ENCODE measurements at regions not wholly inside any gene's neighbourhood (a gene's known extent, or its start where the extent isn't known, plus 50 kb on each side); places are given as distances from the start of the nearest gene placed in this dataset.

DNA sequence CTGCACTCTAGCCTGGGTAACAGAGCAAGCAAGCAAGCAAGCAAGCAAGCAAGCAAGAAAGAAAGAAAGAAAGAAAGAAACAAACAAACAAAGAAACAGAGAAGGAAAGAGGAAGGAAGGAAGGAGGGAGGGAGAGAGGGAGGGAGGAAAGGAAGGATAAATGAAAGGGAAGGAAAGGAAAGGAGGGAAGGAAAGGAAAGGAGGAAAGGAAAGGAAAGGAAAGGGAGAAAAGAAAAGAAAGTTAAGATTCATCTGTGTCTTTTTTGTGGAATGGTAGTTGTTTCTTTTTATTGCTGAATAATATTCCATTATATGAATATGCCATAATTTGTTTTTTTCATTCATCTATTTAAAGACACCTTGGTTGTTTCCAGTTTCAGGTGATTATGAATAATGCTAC is 506.9 kb upstream of the NAALADL2 start:
- Mint-ChIP-seq H3K27me3 (ENCODE audit: unreplicated experiment) (no peaks in the 10 kb centered on the region), H3K4me1 (ENCODE audit: low read depth, unreplicated experiment) (no peaks in the 10 kb centered on the region), H3K9me3 (ENCODE audit: low read depth, unreplicated experiment) (peaks cover 7% of the 10 kb centered on the region), H3K36me3 (ENCODE audit: insufficient read depth, unreplicated experiment) (no peaks in the 10 kb centered on the region), H3K27ac (ENCODE audit: unreplicated experiment) (no peak overlapping the region), H3K4me3 (ENCODE audit: low read depth, unreplicated experiment) (no peak overlapping the region)
- TF ChIP-seq, protein P1, sequence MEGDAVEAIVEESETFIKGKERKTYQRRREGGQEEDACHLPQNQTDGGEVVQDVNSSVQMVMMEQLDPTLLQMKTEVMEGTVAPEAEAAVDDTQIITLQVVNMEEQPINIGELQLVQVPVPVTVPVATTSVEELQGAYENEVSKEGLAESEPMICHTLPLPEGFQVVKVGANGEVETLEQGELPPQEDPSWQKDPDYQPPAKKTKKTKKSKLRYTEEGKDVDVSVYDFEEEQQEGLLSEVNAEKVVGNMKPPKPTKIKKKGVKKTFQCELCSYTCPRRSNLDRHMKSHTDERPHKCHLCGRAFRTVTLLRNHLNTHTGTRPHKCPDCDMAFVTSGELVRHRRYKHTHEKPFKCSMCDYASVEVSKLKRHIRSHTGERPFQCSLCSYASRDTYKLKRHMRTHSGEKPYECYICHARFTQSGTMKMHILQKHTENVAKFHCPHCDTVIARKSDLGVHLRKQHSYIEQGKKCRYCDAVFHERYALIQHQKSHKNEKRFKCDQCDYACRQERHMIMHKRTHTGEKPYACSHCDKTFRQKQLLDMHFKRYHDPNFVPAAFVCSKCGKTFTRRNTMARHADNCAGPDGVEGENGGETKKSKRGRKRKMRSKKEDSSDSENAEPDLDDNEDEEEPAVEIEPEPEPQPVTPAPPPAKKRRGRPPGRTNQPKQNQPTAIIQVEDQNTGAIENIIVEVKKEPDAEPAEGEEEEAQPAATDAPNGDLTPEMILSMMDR (IDR thresholded peaks at IDR 0.05; ENCODE audit: unreplicated experiment), result no peak
- no TSS peak for BruUV-seq (replicated peaks)
- CTCF ChIA-PET, result no interaction called here
- DNase-seq, result no peak
- intact Hi-C loops (cut with micrococcal nuclease; ENCODE audit: unreplicated experiment), result no loop called here

DNA sequence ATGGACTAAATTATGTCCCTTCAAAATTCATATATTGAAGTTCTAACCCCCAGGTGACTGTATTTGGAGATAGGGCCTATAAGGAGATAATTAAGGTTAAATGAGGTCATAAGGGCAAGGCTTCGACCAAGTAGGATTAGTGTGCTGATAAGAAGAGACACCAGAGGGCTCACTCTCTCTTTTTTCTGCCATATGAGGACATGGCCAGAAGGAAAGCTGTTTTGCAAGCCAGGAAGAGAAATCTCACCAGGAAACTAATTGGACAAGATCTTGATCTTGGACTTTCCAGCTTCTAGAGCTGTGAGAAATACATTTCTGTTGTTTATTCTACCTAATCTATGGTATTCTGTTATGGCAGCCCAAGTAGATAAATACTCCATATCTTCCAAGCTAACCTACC is 503.6 kb upstream of the NAALADL2 start:
- Mint-ChIP-seq H3K27ac (ENCODE audit: unreplicated experiment) (no peak overlapping the region), H3K27me3 (ENCODE audit: unreplicated experiment) (no peaks in the 10 kb centered on the region), H3K9me3 (ENCODE audit: low read depth, unreplicated experiment) (peaks cover 2% of the 10 kb centered on the region), H3K4me3 (ENCODE audit: low read depth, unreplicated experiment) (no peak overlapping the region), H3K36me3 (ENCODE audit: insufficient read depth, unreplicated experiment) (no peaks in the 10 kb centered on the region), H3K4me1 (ENCODE audit: low read depth, unreplicated experiment) (no peaks in the 10 kb centered on the region)
- no TSS peak for BruUV-seq (replicated peaks)
- intact Hi-C loops (cut with micrococcal nuclease; ENCODE audit: unreplicated experiment), result loop anchor here (5.0 kb wide), 1 partner anchor 228 kb away; no protein-coding TSS in a partner anchor
- DNase-seq, result peak; percentile 23
- TF ChIP-seq, protein P1 (IDR thresholded peaks at IDR 0.05; ENCODE audit: unreplicated experiment), result peak; percentile 62
- CTCF ChIA-PET, result interaction anchor here (0.6 to 1.2 kb wide), 2 partner anchors 85 to 508 kb away, joined by 3 read pairs; no protein-coding TSS in a partner anchor

DNA sequence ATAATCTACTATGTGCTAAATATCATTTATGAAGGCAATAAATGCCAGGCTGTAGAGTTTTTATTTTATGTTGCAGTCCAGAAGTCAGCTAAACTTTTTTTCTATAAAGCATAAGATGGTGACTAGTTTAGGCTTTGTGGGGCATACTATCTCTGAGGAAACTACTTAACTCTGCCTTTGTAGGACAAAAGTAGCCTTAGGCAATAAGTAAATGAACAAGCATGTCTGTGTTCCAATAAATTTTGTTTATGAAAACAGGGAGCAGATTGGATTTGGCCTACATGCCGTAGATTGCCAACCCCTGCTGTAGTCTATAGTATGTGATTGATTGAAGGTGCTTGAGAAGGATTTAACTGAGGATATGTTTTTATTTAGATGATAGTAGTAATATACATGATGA is 502.5 kb upstream of the NAALADL2 start:
- TF ChIP-seq, protein P1 (IDR thresholded peaks at IDR 0.05; ENCODE audit: unreplicated experiment), result no peak
- no peak overlapping the region for H3K27ac Mint-ChIP-seq (ENCODE audit: unreplicated experiment)
- no peak overlapping the region for H3K4me3 Mint-ChIP-seq (ENCODE audit: low read depth, unreplicated experiment)
- no peaks in the 10 kb centered on the region for H3K27me3 Mint-ChIP-seq (ENCODE audit: unreplicated experiment)
- H3K36me3 Mint-ChIP-seq (ENCODE audit: insufficient read depth, unreplicated experiment), result no peaks in the 10 kb centered on the region
- no peaks in the 10 kb centered on the region for H3K9me3 Mint-ChIP-seq (ENCODE audit: low read depth, unreplicated experiment)
- intact Hi-C loops (cut with micrococcal nuclease; ENCODE audit: unreplicated experiment), result loop anchor here (5.0 kb wide), 1 partner anchor 229 kb away; no protein-coding TSS in a partner anchor
- DNase-seq, result no peak
- BruUV-seq (replicated peaks), result no TSS peak
- no peaks in the 10 kb centered on the region for H3K4me1 Mint-ChIP-seq (ENCODE audit: low read depth, unreplicated experiment)
- CTCF ChIA-PET, result interaction anchor here (1.2 kb wide), 1 partner anchor 84 kb away, joined by 3 read pairs; no protein-coding TSS in a partner anchor

DNA sequence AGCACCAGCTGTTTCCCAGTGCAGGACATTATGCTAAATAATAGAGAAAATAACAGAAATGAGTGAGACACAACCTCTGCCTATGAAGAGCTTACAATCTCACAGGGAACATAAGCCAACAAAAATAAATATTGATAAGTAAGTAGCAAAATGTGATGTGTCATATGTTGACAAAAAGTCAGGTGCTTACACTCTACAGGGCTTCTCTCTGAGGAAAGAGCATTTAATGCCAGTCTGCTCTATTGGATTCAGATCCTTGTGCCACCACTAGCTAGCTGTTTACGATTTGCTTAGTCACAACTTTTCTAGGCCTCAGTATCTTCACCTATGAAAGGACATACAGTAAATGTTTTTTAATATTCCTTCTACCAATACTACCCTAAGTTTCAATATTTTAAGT is 500.9 kb upstream of the NAALADL2 start:
- no TSS peak for BruUV-seq (replicated peaks)
- TF ChIP-seq, protein P1 (IDR thresholded peaks at IDR 0.05; ENCODE audit: unreplicated experiment), result no peak
- Mint-ChIP-seq H3K4me1 (ENCODE audit: low read depth, unreplicated experiment) (peaks cover 5% of the 10 kb centered on the region), H3K27ac (ENCODE audit: unreplicated experiment) (no peak overlapping the region), H3K9me3 (ENCODE audit: low read depth, unreplicated experiment) (no peaks in the 10 kb centered on the region), H3K27me3 (ENCODE audit: unreplicated experiment) (no peaks in the 10 kb centered on the region), H3K4me3 (ENCODE audit: low read depth, unreplicated experiment) (no peak overlapping the region), H3K36me3 (ENCODE audit: insufficient read depth, unreplicated experiment) (no peaks in the 10 kb centered on the region)
- DNase-seq, result no peak
- intact Hi-C loops (cut with micrococcal nuclease; ENCODE audit: unreplicated experiment), result loop anchor here (5.0 kb wide), 1 partner anchor 231 kb away; no protein-coding TSS in a partner anchor
- CTCF ChIA-PET, result no interaction called here

Measured in Calu3 (cell line).